ENCODE measurements at regions not wholly inside any gene's neighbourhood (a gene's known extent, or its start where the extent isn't known, plus 50 kb on each side); places are given as distances from the start of the nearest gene placed in this dataset.

DNA sequence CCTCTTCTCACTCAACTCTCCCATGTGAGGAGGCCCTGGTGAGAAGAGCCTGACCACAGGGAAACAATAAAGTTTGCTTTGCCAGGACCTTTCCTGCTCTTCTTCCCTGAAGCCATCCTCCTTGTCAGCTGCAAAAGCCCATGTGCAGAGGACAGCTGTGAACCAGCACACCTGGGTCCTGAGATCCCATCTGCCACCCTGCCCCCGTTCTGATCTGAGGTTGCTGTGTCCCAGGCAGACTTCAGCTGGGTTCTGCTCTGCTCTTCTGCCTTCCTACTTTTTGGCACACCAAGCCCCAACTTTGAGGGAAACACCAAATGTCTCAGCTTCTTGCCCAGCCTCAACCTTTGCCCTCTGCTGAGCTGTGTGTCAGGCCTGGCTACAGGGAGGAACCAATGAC is 595.1 kb upstream of the ARPP21 start:
- Histone ChIP-seq H3K4me3 (no peak overlapping the region), H3K27ac (no peak overlapping the region)
- DNase-seq (ENCODE audit: low spot score): no peak
- TF ChIP-seq, protein P1, sequence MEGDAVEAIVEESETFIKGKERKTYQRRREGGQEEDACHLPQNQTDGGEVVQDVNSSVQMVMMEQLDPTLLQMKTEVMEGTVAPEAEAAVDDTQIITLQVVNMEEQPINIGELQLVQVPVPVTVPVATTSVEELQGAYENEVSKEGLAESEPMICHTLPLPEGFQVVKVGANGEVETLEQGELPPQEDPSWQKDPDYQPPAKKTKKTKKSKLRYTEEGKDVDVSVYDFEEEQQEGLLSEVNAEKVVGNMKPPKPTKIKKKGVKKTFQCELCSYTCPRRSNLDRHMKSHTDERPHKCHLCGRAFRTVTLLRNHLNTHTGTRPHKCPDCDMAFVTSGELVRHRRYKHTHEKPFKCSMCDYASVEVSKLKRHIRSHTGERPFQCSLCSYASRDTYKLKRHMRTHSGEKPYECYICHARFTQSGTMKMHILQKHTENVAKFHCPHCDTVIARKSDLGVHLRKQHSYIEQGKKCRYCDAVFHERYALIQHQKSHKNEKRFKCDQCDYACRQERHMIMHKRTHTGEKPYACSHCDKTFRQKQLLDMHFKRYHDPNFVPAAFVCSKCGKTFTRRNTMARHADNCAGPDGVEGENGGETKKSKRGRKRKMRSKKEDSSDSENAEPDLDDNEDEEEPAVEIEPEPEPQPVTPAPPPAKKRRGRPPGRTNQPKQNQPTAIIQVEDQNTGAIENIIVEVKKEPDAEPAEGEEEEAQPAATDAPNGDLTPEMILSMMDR (IDR thresholded peaks at IDR 0.05): no peak

GRCh38 chr3:35045118-35045517 is 594.2 kb upstream of the ARPP21 start:
- no peak for DNase-seq (ENCODE audit: low spot score)
- TF ChIP-seq, protein P1 (IDR thresholded peaks at IDR 0.05): no peak
- Histone ChIP-seq H3K4me3 (no peak overlapping the region), H3K27ac (no peak overlapping the region)

DNA sequence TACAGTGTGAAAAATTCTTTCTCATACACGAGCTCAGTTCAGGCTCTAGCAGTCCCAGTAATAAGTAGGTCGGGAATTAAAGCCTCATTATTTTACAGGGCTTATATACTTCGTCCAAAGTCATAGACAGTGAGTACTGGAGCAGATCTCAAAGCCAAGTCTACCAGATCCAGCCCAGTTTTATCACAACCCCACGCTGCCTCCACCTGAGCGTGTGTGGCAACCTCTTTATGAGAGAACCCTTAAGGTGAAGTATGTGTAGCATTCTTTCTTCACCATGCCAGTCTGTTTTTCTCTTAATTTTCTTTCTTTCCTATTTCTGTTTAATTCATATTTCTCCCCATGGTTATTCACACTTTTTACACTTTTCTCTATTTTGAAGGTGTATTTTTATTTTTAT is 574.6 kb upstream of the ARPP21 start:
- Histone ChIP-seq H3K4me3 (no peak overlapping the region), H3K27ac (no peak overlapping the region)
- no peak for DNase-seq (ENCODE audit: low spot score)
- TF ChIP-seq, protein P1 (IDR thresholded peaks at IDR 0.05): no peak

DNA sequence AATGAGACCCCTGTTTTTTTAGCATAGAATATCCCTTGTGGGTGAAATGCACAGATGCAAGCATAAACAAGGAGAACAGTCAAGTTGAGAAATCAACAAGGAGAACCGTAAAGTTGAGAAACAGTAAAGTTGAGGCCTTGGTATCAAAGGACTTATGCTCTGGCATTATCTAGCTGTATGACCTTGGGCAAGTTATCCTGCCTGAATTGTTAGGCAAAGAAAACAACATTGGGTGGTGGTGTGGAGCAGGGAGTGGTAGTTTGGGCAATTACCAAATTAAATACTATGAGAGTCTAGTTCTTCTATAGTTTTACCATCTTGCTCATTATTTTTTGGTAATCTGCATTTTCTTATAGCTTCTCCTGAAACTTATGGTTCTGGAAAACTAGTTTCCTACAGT is 573.4 kb upstream of the ARPP21 start:
- Histone ChIP-seq H3K27ac (no peak overlapping the region), H3K4me3 (no peak overlapping the region)
- DNase-seq (ENCODE audit: low spot score): no peak
- TF ChIP-seq, protein P1 (IDR thresholded peaks at IDR 0.05): no peak

DNA sequence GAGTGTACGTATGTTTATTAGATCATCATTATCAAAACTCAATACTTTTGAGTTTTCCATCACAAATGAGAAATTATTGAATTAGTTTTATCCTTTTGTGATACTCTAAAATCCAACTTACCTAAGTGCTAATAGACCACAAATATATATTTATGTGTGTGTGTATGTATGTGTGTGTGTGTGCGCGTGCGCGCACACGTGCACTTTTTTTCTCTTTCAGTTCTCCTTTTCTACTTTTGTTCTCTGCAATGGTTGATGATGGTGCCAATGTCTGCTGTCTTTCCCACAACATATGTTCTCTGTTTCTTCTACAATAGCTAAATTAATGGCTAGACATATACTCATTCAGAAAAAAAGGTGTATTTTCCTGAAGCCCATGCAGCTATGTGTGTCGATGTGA is 571.6 kb upstream of the ARPP21 start:
- TF ChIP-seq, protein P1 (IDR thresholded peaks at IDR 0.05): no peak
- Histone ChIP-seq H3K27ac (no peak overlapping the region), H3K4me3 (no peak overlapping the region)
- DNase-seq (ENCODE audit: low spot score): no peak

GRCh38 chr3:35070088-35070487 is 569.2 kb upstream of the ARPP21 start:
- H3K27ac ChIP-seq: no peak overlapping the region
- no peak overlapping the region for H3K4me3 ChIP-seq
- DNase-seq (ENCODE audit: low spot score): no peak
- TF ChIP-seq, protein P1 (IDR thresholded peaks at IDR 0.05): no peak

DNA sequence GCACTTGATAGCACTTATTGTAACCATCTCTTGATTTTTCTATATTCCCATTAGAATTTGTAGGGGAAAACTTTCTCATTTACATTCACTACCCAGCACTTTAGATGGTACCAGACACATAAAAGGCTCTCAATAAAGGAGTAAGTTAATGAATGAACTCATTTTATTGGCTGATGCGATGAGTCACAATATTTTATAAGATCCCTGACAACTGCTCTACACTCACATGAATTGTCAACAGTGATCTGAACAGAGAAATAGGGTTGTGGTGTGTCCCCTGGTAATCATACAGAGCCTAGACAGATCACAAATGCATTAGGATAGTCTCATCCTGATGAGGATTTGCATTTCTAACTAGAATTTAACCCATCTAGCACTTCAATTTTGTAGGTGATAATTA is 567.6 kb upstream of the ARPP21 start:
- H3K27ac ChIP-seq: no peak overlapping the region
- no peak overlapping the region for H3K4me3 ChIP-seq
- no peak for DNase-seq (ENCODE audit: low spot score)
- TF ChIP-seq, protein P1 (IDR thresholded peaks at IDR 0.05): no peak
